ENCODE measurements at regions not wholly inside any gene's neighbourhood (a gene's known extent, or its start where the extent isn't known, plus 50 kb on each side); places are given as distances from the start of the nearest gene placed in this dataset.

DNA sequence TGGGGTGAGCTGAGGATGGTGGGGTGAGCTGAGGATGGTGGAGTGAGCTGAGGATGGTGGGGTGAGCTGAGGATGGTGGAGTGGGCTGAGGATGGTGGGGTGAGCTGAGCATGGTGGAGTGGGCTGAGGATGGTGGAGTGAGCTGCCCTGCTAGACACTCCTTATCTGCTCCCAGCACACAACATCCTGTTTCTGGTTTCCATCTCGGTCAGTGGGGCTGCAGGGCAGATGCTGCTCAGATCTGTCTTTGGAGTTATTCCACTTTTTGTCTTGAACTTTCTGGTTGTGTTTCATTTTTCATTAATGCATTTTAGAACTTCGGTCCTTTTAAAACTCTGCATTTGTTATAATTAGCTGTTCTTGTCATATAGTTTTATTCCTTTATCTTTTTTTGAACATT lies 67.9 kb upstream of the ANTXRL start:
- TF ChIP-seq, protein P1, sequence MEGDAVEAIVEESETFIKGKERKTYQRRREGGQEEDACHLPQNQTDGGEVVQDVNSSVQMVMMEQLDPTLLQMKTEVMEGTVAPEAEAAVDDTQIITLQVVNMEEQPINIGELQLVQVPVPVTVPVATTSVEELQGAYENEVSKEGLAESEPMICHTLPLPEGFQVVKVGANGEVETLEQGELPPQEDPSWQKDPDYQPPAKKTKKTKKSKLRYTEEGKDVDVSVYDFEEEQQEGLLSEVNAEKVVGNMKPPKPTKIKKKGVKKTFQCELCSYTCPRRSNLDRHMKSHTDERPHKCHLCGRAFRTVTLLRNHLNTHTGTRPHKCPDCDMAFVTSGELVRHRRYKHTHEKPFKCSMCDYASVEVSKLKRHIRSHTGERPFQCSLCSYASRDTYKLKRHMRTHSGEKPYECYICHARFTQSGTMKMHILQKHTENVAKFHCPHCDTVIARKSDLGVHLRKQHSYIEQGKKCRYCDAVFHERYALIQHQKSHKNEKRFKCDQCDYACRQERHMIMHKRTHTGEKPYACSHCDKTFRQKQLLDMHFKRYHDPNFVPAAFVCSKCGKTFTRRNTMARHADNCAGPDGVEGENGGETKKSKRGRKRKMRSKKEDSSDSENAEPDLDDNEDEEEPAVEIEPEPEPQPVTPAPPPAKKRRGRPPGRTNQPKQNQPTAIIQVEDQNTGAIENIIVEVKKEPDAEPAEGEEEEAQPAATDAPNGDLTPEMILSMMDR (conservative IDR thresholded peaks at IDR 0.05; ENCODE audit: low read length): no peak
- TF ChIP-seq EZH2phosphoT487 (IDR thresholded peaks at IDR 0.05; ENCODE audit: borderline replicate concordance): no peak
